GM21423 (cell line): ENCODE measurements at regions not wholly inside any gene's neighbourhood (a gene's known extent, or its start where the extent isn't known, plus 50 kb on each side); places are given as distances from the start of the nearest gene placed in this dataset.
"Not testable (repeated sequence)": the region's sequence is repeated elsewhere in the genome, so short reads cannot be mapped to it uniquely, and the experiment has no call there.

Source experiments
- ATAC-seq: cut with Tn5 transposase; IDR thresholded peaks from one replicate; pipeline ENCODE4 v1.9.1; 2021; ENCODE audit warnings: mild to moderate bottlenecking, moderate library complexity; ENCODE audit not compliant: unreplicated experiment

DNA sequence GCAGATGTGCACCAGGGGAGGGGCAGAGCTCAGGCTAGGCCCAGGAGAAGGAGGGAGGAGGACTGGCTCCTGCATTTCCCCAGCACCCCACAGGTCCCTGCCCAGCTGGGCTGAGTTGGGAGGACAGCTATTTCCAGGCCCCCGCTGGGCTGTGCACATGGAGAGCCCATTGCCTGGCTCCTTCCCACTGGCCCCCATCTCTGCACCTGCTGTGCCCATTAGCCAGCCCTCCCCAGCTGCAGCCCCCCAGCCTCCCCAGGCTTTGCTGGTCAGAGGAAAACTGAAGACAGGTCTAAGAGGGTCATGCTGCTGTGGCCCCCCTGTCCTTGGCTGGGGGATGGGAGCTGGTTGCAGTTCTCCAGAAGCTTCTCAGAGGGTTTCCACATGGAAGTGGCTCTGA, 81.8 kb upstream of the SHANK2 start:
- no peak for ATAC-seq

DNA sequence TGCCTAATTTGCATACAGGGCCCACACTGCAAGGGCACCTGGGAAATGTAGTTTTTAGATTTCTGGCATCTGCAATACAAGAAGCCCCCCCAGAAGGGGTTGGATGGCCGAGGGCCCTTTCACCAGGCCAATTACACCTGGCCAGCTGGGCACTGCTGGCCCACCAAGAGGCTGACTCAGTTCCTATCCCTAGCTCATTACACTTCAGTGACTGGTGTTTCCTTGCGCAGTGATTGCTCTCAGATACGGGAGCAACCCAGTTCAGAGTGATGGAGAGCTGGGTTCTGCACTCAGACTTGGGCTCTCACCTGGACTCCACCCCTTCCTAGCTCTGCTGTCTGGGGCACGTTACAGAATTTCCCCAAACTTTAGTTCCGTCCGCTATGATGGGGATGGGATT, 81.1 kb upstream of the SHANK2 start:
- ATAC-seq: no peak

DNA sequence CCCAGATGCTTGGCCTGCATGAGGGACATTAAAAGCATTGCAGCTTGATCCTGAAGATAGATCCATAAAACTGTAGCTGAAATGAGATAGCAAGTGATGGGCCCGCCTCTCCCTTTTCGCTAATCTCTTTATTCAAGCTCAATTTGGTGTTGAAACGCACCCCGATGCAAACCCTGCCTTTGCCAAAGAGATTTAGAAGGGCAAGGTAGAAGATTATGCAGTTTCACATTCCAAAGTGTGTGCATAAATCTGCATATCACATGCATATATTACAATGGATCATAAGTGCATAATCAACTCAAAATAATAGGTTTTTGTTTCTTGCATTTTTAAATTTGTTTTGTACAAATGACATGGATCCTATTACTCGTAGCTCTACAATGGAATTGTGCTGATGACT, 80.1 kb upstream of the SHANK2 start:
- ATAC-seq: no peak

DNA sequence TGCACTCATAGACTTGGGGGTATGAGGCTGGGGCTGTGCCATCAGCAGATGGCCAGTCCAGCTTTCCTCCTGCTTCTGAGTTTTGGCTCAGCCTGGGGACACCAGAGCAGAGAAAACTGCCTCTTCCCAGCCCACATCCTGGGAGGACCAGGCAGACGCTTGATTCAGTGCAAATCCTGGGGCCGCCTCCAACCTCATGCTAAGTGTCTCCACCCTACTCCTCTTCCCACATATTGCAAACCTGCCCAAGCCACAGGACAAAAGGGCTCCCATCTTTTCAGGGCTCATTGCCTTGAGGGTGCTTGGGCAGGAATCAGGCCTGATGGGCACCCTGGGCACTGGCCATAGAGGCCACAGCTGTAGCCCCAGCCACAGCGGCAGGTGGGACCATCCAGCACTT, 79.7 kb upstream of the SHANK2 start:
- no peak for ATAC-seq

GRCh38 chr11:71331631-71332030, 79.3 kb upstream of the SHANK2 start:
- ATAC-seq: no peak

GRCh38 chr11:71330996-71331395, 78.6 kb upstream of the SHANK2 start:
- no peak for ATAC-seq

DNA sequence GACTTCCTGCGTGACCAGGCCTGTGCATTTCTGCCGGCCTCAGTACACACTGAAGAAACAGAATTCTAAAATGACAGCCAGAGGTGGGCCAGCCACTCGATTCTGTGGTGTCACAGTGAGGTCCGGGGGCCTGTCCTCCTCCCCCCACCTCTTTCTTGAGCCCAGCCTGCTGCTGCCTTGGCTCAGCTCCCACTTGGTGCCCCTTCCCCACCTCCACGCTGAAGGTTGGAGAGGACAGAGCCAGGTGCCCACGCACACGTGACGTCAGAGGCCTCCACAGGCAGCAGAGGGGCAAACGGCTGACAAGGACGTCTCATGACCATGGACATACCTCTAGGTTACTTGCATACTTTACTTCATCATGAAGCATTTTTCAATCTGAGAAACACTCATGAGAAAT, 78.0 kb upstream of the SHANK2 start:
- no peak for ATAC-seq

DNA sequence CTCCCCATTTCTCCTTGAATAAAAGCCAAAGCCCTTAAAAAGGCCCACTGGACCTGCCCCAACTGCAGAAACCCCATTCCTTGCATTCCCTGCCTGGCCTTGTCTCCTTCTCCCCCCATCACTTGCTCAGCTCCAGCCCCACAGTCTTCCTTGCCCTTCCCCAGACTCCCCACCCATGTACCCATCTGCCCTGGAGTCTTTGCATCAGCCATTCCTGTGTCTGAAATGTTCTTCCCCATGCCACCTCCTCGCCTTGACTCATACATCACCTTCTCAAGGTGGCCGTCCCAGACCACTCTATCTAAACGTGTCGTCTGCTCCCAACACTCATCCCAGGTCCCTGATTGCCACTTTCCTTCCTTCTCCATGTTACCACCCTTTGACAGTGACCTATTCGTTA, 77.4 kb upstream of the SHANK2 start:
- no peak for ATAC-seq

DNA sequence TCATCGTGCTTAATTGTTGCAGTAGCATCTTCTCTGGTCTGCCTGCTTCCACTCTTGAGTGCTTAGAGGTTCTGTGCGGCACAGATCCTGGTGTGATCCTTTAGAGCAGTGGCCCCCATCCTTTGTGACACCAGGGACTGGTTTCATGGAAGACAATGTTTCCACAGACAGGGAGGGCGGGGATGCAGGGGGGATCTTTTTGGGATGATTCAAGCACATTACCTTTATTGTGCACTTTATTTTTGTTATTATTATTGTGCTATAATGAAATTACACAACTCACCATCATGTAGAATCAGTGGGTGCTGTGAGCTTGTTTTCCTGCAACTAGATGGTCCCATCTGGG, 76.8 kb upstream of the SHANK2 start:
- ATAC-seq: no peak

DNA sequence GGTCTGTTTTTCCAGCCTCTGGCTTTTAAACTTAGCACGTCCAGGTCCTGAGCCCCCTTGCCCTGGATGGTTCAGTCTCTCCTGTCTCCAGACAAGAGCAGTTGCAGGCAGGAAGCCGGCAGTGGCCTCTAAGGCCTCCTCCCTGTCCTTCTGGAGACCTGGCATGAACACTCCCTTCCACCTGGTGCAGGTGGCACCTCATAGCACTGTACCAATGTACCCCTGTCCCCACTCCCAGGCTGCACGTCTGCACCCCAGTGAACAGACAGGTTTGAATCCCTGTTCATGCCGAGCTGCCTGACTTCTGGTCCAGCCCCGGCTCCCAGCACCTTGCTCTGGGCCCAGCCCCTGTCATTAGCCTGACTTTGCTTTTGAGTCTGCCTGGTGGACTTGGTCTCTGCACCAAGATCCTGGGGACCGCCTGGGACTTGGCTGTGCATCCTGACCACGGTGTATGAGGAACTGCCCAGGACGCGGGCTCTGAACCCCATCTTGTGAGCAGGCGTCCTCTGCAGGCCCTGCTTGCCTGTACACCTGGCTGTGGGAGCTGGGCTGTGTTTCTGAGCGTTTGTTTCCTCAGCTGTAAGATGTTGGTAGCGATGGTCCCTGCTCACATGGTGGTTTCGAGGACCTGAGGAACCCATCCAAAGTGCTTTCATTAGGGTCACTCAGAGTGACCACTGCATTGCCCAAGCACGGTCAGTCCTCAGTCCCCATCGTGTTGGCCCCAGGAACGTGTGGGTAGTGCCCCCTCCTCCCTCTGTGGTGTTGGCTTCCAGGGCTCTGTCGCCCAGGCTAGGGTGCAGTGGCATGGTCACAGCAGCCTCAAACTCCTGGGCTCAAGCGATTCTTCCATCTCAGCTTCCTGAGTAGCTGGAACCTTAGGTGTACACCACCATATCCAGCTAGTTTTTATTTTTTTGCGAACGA, 75.0 kb upstream of the SHANK2 start:
- no peak for ATAC-seq

GRCh38 chr11:71326328-71326940, 74.1 kb upstream of the SHANK2 start:
- no peak for ATAC-seq

- ATAC-seq: no peak
These were observed 73.3 kb upstream of the SHANK2 start for GRCh38 chr11:71325418-71326327.

GRCh38 chr11:71324788-71325417, 72.5 kb upstream of the SHANK2 start:
- no peak for ATAC-seq

GRCh38 chr11:71323876-71324526, 71.6 kb upstream of the SHANK2 start:
- ATAC-seq: no peak

- no peak for ATAC-seq
These were observed 70.6 kb upstream of the SHANK2 start for GRCh38 chr11:71322861-71323582.

GRCh38 chr11:71322192-71322735, 69.9 kb upstream of the SHANK2 start:
- ATAC-seq: no peak

DNA sequence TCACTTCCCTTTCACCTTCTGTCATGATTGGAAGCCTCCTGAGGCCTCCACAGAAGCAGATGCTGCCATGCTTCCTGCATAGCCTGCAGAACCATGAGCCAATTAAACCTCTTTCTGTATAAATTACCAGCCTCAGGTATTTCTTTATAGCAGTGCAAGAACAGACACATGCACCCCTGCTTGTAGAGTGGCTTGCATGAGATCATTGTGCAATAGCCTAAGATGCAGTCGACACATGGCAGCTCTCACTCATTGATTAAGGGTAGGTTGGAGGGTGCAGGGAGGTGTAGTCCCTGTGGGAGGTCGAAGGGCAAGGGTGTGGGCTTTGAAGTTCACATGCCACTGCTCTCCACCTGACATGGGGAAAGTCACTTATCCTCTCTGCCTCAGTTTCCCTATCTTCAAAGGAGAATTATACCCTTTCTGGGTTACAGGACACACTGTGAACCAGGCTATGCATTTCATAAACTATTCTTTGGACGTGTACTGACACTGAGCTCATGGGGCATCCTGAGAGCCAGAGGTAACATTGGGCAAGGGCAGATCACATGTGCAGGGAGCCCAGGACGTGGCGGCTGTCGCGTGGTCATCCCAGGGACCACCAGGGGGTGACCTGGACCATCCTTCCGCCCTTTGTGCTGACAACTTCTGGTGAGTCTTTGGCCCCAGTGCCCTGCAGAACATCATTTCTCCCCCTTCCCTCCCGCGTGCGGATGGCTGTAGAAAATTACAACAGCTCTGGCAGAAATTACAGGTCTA, 69.2 kb upstream of the SHANK2 start:
- ATAC-seq: no peak

- no peak for ATAC-seq
These were observed 64.3 kb upstream of the SHANK2 start for GRCh38 chr11:71316701-71317100.

DNA sequence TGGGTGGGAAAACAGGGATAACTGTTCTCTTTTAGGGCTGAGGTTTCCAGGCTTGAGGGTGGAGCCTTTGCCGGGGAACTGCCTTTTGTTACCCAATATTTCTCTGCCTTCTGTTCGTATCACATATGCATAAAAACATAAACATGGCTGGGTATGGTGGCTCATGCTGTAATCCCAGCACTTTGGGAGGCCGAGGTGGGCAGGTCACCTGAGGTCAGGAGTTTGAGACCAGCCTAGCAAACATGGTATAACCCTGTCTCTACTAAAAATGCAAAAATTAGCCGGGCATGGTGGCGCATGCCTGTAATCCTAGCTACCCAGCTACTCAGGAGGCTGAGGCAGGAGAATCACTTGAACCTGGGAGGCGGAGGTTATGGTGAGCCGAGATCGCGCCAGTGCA, 60.2 kb upstream of the SHANK2 start:
- ATAC-seq: not testable (repeated sequence)
